HG03460 (cell line): ENCODE measurements at regions not wholly inside any gene's neighbourhood (a gene's known extent, or its start where the extent isn't known, plus 50 kb on each side); places are given as distances from the start of the nearest gene placed in this dataset.

ENCODE experiments used
- ATAC-seq: cut with Tn5 transposase; IDR thresholded peaks from one replicate; pipeline ENCODE4 v1.9.1; 2021; ENCODE audit not compliant: unreplicated experiment

DNA sequence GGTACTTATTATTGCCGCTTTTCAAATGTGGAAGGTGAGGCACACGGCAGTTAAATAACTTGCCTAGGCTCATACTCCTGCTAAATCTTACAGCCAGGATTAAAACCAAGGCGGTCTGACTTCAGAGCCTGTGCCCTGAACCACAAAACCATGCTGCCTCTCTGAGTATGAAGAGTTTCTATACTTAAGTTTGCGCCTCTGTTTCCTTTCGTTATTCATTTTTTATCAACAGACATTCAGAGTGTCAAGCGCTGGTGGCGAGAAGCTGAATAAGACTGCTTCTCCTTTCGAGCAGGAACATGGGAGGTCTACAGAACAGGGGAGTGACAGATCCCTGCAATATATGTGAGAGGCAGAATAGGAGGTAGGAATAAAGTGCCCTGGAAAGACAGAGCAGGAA, 96.0 kb upstream of the DUSP10 start:
- ATAC-seq = peak; percentile 23

DNA sequence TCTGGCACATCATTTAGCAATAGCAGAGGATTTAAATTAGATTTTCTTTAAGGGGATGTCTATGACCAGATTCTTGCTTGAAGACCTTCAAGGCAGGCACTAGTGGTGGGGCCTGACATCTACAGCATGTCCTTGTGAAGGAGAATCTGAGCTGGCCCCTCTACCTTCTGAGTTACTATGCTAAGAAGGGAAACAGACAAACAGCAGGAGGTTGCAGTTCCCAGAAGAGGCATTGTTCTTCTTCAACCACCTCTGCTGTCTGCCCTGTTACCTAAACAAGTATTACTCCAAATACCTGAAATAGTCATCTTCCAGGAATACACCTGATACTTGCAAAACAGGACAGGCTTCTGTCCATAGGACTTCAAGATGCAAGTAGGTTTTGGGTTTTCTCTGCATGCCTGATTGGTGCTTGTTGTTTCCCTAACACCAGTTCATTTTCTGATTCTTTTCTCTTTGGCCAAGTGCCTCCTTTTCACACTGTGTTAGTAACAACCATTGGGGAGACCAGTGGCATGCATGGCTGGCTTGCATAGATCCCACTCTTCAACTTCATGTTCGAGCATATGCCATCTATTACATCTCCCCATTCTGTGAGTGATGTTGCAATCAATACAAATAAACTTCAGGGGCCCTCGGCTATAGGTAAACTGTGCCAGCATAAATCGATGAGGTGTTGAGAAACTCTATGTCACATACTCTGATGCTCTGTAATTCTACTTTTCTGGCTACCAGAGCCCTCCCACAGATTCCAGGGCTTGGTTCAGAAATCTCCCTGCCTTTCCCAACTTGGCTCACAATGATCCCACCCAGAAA, 93.0 kb upstream of the DUSP10 start:
- no peak for ATAC-seq

GRCh38 chr1:221832617-221833016, 90.7 kb upstream of the DUSP10 start:
- ATAC-seq = no peak

GRCh38 chr1:221832151-221832550, 90.3 kb upstream of the DUSP10 start:
- no peak for ATAC-seq

DNA sequence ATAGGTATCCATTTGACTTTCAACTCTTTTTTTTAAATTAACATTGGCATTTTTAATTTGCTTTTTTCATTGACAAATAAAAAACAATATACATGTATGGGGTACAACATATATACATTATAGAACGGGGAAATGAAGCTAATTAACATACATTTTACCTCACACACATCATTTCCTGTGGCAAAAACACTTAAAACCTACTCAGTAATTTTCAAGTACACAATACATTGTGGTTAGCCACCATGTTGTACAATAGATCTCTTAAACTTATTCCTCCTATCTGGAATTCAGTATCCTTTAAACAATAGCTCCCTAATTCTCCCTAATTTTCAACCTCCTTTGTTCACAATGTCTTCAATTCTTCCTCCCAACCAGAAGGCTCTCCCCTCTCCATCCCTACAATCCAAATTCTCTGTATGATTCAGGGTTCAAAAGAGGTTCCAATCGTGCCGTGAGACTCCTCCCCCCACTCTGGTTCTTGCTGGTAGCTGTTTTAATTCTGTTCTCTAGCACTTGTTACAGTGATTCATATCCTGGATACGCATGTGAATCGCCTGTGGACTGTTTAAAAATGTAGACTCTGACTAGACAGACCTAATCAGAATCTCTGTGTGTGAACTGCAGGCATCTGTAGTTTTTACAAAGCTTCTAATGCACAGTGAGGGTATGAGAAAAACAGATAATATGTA, 87.6 kb upstream of the DUSP10 start:
- ATAC-seq = no peak

DNA sequence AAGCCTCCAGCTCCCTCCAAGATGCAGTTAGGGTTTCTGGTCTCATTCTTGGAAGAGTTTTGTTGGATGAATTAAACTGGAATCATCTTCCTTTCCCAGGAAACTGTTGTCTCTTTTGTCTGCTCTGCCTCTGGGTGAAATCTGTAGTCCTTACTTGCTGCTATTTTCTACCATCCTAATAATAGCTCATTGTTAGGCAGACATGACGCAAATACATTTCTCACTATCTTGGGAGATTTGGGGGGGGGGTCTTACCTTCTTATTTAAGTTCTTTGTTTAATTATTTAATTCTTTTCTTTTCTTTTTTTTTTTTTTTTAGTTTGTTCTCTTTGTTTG, 85.4 kb upstream of the DUSP10 start:
- ATAC-seq = no peak

GRCh38 chr1:221824909-221825308, 83.0 kb upstream of the DUSP10 start:
- ATAC-seq = no peak

GRCh38 chr1:221824025-221824424, 82.1 kb upstream of the DUSP10 start:
- peak; percentile 46 for ATAC-seq

GRCh38 chr1:221823561-221823960, 81.7 kb upstream of the DUSP10 start:
- peak; percentile 31 for ATAC-seq

GRCh38 chr1:221823149-221823548, 81.3 kb upstream of the DUSP10 start:
- ATAC-seq = peak; percentile 72

- no peak for ATAC-seq
These were observed 80.7 kb upstream of the DUSP10 start for GRCh38 chr1:221822591-221822990.

GRCh38 chr1:221816899-221817298, 75.0 kb upstream of the DUSP10 start:
- no peak for ATAC-seq

GRCh38 chr1:221815660-221816059, 73.8 kb upstream of the DUSP10 start:
- ATAC-seq = no peak

DNA sequence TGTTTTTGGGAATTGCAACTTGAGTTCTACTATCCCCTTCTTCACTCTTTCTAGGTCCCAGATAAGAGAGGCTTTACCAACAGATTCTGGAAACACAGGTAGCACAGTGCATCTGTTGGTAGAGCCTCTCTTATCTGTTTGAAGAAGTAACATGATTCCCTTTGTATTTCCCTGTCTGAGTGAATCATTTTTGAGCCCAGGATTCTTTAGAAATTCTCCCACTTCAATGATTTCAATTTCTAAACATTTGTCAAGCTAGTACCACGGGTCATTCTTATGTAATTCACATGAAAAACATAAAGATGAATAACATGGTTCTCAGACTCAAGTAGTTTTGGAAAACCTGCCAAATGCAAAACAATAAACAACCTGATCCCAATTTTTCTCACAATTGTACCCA, 72.0 kb upstream of the DUSP10 start:
- ATAC-seq = no peak

DNA sequence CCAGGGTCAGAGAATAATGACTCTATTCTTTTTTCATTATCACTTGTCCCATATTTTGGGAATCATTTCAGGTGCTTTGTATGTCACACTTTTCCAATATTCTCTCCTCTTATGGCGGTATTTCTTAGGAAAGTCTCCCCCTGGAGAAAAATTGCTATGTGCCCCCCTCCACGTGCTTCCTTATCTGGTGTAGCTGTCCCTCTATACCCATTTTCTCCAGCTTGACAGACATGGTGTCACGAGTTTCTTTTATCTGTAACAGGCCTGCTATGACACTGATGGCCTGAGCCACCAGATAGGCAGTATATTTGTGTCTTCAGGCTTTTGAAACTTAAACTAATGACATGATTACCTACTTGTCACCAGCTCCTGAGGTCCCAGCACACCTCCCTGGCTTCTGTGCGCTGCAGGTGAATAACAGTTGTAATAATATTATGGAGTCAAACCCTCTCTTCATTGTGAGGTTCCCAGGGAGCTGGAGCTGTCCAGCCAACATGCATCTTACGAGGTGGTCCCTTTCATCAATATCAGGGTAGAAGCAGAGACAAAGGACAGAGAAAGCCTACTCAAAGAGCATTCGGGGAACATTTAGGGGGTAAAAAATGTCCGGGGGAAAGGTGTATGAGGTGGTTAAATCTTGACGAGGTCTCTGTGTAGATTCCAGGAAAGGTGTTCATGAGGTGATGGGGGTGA, 71.2 kb upstream of the DUSP10 start:
- ATAC-seq = no peak

DNA sequence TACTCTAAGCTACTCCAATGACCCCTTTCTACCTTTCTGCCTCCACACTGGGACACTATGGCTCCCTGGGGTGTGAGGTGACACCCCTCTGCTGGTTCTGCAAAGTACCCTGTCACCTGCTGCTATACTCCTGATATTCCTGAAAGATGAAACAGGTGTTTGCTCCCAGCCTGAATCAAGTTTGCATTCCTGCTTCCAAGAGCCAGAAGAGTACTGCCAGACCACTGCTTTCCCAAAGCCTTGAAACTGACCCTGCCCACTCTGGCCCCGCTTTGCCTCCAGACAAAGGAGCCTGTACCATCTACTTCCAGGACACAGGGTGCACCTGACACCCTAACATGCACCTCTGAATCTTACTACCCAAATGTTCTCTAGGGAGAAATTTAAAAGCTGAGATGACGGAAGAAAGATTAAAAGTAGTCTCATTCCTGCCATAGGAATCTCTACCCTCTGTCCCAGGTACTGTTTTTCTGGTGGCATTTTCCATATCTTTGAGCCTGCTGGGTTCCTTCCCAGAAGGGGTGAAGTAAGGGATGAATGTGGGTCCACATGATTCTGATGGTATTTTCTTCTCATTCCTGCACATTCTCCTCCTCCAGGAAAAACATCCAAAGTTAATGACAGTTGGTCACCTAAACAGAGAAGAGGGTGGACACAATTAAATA, 70.3 kb upstream of the DUSP10 start:
- ATAC-seq = no peak

- no peak for ATAC-seq
These were observed 68.5 kb upstream of the DUSP10 start for GRCh38 chr1:221810406-221810805.

GRCh38 chr1:221809091-221810029, 67.5 kb upstream of the DUSP10 start:
- ATAC-seq = no peak

DNA sequence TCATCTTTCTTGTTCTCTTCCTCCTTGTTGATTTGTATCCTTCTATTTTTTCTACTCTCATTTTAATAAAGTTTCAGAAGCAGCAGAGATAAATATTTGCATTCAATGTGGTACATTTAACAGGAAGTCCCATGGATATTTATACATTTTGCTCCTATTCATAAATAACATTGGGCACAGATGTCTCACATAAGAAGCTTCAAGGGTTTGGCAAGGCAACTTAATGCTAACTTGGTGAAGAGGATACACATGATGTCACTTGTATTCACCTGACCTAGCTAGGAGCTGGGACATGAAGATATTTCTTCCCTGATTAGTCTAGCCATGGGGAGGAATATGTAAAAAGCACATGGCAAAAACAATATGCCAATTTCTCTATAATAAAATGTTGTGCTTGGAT, 65.1 kb upstream of the DUSP10 start:
- no peak for ATAC-seq

GRCh38 chr1:221806236-221806635, 64.3 kb upstream of the DUSP10 start:
- no peak for ATAC-seq
